ENCODE measurements at regions not wholly inside any gene's neighbourhood (a gene's known extent, or its start where the extent isn't known, plus 50 kb on each side); places are given as distances from the start of the nearest gene placed in this dataset.

DNA sequence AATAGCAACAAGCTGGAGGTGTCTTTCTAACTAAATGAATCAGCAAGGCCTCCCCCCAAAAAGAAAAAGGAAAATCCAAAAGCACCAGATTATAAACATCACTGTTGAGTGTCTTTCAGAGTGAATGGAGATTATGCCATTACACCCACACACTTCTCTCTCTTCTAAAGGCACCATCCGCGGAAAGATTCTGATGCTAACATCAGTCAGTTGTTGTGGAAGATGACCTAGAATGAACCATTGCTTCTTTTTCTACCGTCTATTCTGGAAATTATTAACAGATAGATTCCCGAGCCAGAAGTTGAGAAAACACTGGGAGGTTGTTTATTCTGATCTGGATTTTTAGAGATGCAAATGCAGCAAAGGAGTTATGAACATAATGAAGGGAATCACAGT, 60.9 kb upstream of the FAM20A start:
- TF ChIP-seq, protein P1, sequence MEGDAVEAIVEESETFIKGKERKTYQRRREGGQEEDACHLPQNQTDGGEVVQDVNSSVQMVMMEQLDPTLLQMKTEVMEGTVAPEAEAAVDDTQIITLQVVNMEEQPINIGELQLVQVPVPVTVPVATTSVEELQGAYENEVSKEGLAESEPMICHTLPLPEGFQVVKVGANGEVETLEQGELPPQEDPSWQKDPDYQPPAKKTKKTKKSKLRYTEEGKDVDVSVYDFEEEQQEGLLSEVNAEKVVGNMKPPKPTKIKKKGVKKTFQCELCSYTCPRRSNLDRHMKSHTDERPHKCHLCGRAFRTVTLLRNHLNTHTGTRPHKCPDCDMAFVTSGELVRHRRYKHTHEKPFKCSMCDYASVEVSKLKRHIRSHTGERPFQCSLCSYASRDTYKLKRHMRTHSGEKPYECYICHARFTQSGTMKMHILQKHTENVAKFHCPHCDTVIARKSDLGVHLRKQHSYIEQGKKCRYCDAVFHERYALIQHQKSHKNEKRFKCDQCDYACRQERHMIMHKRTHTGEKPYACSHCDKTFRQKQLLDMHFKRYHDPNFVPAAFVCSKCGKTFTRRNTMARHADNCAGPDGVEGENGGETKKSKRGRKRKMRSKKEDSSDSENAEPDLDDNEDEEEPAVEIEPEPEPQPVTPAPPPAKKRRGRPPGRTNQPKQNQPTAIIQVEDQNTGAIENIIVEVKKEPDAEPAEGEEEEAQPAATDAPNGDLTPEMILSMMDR (IDR thresholded peaks at IDR 0.05), result no peak
- no peak for TF ChIP-seq POLR2AphosphoS5 (IDR thresholded peaks at IDR 0.05)
